Osteocyte (in vitro differentiated cells): ENCODE measurements at regions not wholly inside any gene's neighbourhood (a gene's known extent, or its start where the extent isn't known, plus 50 kb on each side); places are given as distances from the start of the nearest gene placed in this dataset.

Experiments used
- DNase-seq: peaks from one replicate; pipeline ENCODE4 v3.0.0; 2021; ENCODE audit warnings: mixed read lengths; ENCODE audit not compliant: unreplicated experiment; ENCODE audit errors: extremely low spot score
- H3K27ac Mint-ChIP-seq: one replicate; pipeline ENCODE4 v1.8.0; 2021; ENCODE audit warnings: mild to moderate bottlenecking, mixed read lengths; ENCODE audit not compliant: unreplicated experiment
- H3K27me3 Mint-ChIP-seq: one replicate; pipeline ENCODE4 v1.8.0; 2021; ENCODE audit warnings: mixed read lengths; ENCODE audit not compliant: unreplicated experiment
- H3K36me3 Mint-ChIP-seq: one replicate; pipeline ENCODE4 v1.8.0; 2021; ENCODE audit warnings: mixed read lengths; ENCODE audit not compliant: unreplicated experiment
- H3K4me1 Mint-ChIP-seq: one replicate; pipeline ENCODE4 v1.8.0; 2021; ENCODE audit warnings: mixed read lengths; ENCODE audit not compliant: unreplicated experiment
- H3K4me3 Mint-ChIP-seq: one replicate; pipeline ENCODE4 v1.8.0; 2021; ENCODE audit warnings: mild to moderate bottlenecking, moderate library complexity, mixed read lengths; ENCODE audit not compliant: unreplicated experiment
- H3K9me3 Mint-ChIP-seq: one replicate; pipeline ENCODE4 v1.8.0; 2021; ENCODE audit warnings: mixed read lengths; ENCODE audit not compliant: unreplicated experiment
- TF ChIP-seq, protein P1 (sequence below): fragments of 200-600 bp; sonication (generic); IDR thresholded peaks from 2 replicates; pipeline ENCODE4 v1.5.0; 2021; ENCODE audit warnings: antibody characterized with exemption, mild to moderate bottlenecking, moderate library complexity

DNA sequence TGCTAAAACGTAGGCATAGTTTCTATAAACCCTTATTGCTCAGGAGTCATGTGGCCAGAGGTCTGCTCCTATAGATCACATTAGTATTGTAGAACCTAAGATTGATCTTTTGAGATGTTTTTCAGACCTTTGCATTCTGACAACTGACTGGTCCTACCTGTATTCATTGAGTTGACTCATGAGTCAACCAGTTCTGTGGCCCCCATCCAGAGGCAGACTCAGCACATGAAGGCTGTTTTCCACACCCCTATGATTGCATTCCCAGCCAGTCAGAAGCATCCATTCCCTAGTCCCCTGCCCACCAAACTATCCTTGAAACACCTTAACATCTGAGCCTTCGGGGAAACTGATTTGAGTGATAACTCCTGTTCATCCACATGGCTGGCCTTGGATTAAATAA, 451.7 kb downstream of the SIPA1L2 start:
- Mint-ChIP-seq H3K4me3 (no peak overlapping the region), H3K27ac (no peak overlapping the region), H3K9me3 (no peaks in the 10 kb centered on the region), H3K36me3 (no peaks in the 10 kb centered on the region), H3K4me1 (peaks cover 12% of the 10 kb centered on the region), H3K27me3 (peaks cover 4% of the 10 kb centered on the region)
- no peak for DNase-seq
- TF ChIP-seq, protein P1, sequence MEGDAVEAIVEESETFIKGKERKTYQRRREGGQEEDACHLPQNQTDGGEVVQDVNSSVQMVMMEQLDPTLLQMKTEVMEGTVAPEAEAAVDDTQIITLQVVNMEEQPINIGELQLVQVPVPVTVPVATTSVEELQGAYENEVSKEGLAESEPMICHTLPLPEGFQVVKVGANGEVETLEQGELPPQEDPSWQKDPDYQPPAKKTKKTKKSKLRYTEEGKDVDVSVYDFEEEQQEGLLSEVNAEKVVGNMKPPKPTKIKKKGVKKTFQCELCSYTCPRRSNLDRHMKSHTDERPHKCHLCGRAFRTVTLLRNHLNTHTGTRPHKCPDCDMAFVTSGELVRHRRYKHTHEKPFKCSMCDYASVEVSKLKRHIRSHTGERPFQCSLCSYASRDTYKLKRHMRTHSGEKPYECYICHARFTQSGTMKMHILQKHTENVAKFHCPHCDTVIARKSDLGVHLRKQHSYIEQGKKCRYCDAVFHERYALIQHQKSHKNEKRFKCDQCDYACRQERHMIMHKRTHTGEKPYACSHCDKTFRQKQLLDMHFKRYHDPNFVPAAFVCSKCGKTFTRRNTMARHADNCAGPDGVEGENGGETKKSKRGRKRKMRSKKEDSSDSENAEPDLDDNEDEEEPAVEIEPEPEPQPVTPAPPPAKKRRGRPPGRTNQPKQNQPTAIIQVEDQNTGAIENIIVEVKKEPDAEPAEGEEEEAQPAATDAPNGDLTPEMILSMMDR, result no peak

DNA sequence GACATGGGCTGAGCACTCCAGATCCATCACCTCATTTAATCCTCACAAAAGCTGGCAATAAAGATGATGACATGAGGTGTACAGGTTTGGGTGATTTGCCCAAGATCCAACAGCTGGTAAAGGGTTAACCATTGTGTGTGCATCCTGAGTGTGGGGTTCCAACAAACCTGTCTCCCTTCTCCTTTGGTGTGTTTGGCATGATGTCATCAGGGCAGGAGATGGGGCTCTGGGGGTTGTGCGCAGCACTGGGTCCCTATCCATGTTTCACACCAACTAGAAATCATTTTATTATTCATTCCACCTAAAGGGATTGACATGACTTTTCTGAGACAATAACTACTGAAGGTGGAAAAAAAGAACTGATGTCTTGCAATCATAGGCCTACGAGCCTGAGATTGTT, 452.5 kb downstream of the SIPA1L2 start:
- Mint-ChIP-seq H3K27ac (no peak overlapping the region), H3K4me1 (peaks cover 12% of the 10 kb centered on the region), H3K4me3 (no peak overlapping the region), H3K9me3 (no peaks in the 10 kb centered on the region), H3K36me3 (no peaks in the 10 kb centered on the region), H3K27me3 (peaks cover 4% of the 10 kb centered on the region)
- TF ChIP-seq, protein P1, result no peak
- DNase-seq, result no peak

DNA sequence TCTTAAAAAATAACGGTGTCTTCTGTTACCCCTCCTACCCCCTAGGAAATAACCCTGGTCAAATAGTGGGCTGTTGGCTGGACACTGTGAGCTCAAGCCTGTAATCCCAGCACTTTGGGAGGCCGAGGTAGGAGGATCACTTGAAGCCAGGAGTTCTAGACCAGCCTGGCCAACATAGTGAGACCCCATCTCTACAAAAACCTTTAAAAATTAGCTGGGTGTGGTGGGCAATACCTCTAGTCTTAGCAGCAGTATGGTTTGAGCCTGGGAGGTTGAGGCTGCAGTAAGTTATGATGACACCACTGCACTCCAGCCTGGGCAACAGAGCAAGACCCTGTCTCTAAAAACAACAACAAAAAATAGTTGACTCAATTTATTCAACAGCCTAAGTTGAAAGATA, 453.7 kb downstream of the SIPA1L2 start:
- H3K4me3 Mint-ChIP-seq, result no peak overlapping the region
- no peak for DNase-seq
- H3K9me3 Mint-ChIP-seq, result no peaks in the 10 kb centered on the region
- no peaks in the 10 kb centered on the region for H3K36me3 Mint-ChIP-seq
- H3K27me3 Mint-ChIP-seq, result peaks cover 4% of the 10 kb centered on the region
- no peak overlapping the region for H3K27ac Mint-ChIP-seq
- TF ChIP-seq, protein P1, result no peak
- H3K4me1 Mint-ChIP-seq, result peaks cover 12% of the 10 kb centered on the region

DNA sequence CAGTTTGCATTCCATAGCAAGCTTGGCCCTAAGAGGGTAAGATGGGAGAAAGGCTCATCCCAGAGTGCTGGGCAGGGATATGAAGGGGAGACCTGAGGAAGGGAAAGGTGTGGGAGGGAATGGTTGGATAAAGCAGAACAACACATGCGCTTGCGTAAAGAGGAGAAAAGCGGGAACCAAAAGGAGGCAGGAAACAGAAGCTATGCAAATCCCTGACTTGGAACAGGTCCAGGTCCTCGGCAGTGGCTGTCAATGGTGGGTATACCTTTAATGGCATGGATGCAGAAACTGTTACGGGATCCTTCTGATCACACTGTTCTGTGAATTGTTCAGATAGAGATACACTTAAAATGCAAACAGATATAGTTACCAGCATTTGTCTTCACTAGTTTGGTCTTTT, 455.6 kb downstream of the SIPA1L2 start:
- no peaks in the 10 kb centered on the region for H3K36me3 Mint-ChIP-seq
- no peak overlapping the region for H3K4me3 Mint-ChIP-seq
- TF ChIP-seq, protein P1, result no peak

DNA sequence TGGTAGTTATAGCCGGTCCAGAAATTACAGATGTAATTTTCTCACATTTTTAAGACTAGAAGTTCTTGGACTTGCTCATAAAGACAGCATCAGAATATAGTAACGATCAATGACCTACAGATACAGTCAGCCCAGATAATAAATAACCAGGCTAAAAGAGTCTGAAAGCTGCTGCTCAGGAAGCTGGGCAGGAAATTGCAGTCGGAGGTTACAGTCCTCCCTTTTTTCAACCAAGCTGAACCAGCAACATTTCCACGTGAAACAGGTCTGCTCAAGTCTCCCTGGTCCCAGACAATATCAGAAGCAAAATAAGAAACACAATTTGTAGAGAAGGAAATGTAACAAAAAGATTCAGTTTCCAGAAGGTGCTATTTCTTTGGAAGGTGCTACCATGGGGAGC, 457.4 kb downstream of the SIPA1L2 start:
- no peak for DNase-seq
- no peaks in the 10 kb centered on the region for H3K36me3 Mint-ChIP-seq
- peaks cover 4% of the 10 kb centered on the region for H3K27me3 Mint-ChIP-seq
- H3K27ac Mint-ChIP-seq, result no peak overlapping the region
- no peak overlapping the region for H3K4me3 Mint-ChIP-seq
- TF ChIP-seq, protein P1, result no peak
- no peaks in the 10 kb centered on the region for H3K4me1 Mint-ChIP-seq
- no peaks in the 10 kb centered on the region for H3K9me3 Mint-ChIP-seq

More for the DNA sequence above, 455.6 kb downstream of the SIPA1L2 start:
- no peak for DNase-seq
- Mint-ChIP-seq H3K9me3 (no peaks in the 10 kb centered on the region), H3K27me3 (peaks cover 4% of the 10 kb centered on the region), H3K27ac (no peak overlapping the region), H3K4me1 (no peaks in the 10 kb centered on the region)
